K562 (cell line): ENCODE measurements at regions not wholly inside any gene's neighbourhood (a gene's known extent, or its start where the extent isn't known, plus 50 kb on each side); places are given as distances from the start of the nearest gene placed in this dataset.

Experiments used
- ATAC-seq: fragments of 200-7000 bp; cut with Tn5 transposase; 3 replicates; pipeline ENCODE4 v1.9.1; 2020; ENCODE audit warnings: moderate library complexity
- BruUV-seq: library from RNA; stranded (reverse); fragments of 400-500 nt; replicated peaks from 2 replicates; lab custom pipeline; 2021; lab: Mats Ljungman, UMichigan
- CTCF ChIA-PET: fragments of 300-600 bp; formaldehyde crosslinking; extraction: SDS; loops from one replicate; lab custom pipeline; 2021; ENCODE audit warnings: low intra/inter-chr PET ratio; lab: Yijun Ruan, JAX
- POLR2A ChIA-PET: fragments of 300-600, 350-650 bp; sonication (Branson Sonifier 250); formaldehyde crosslinking; extraction: SDS; loops from one replicate; lab custom pipeline; 2021; ENCODE audit warnings: antibody characterized with exemption, inconsistent platforms; lab: Yijun Ruan, JAX
- DNase-seq, 4 experiments: peaks; one replicate each; pipeline versions ENCODE4 v3.0.0 to v3.0.0-alpha.2; 2011 to 2018; ENCODE audit warnings: low spot score in 3 of 4, mixed read lengths in 3 of 4; ENCODE audit errors: extremely low read depth in 1 of 4
- FAIRE-seq: peaks from 2 replicates; lab custom pipeline; 2011; peaks lifted over from hg19 to GRCh38; lab: Jason Lieb, UNC
- H2AFZ ChIP-seq: 2 replicates; pipeline ENCODE4 v1.6.0; 2011; ENCODE audit warnings: low read depth, low read length, control low read depth, inconsistent platforms
- H3K27ac ChIP-seq: fragments of 200-600 bp; 3 replicates; pipeline ENCODE4 v1.8.0; 2011; ENCODE audit warnings: low read depth, mild to moderate bottlenecking, control low read depth, inconsistent platforms, low read length, moderate library complexity, mixed read lengths; ENCODE audit errors: extremely low read depth
- H3K27me3 ChIP-seq, 2 experiments: fragments of 300-600 bp in 1 of 2; 2 replicates in 1 of 2; 3 replicates in 1 of 2; pipeline versions ENCODE4 v1.6.0 to v1.8.0; 2011; ENCODE audit warnings: inconsistent platforms in 2 of 2, low read length in 2 of 2, mild to moderate bottlenecking in 1 of 2, mixed read lengths in 1 of 2, moderate library complexity in 1 of 2; ENCODE audit not compliant: control insufficient read depth in 2 of 2, insufficient read depth in 2 of 2
- H3K36me3 ChIP-seq: fragments of 300-600 bp; 3 replicates; pipeline ENCODE4 v1.8.0; 2011; ENCODE audit warnings: mild to moderate bottlenecking, low read length, inconsistent platforms; ENCODE audit not compliant: control insufficient read depth, insufficient read depth
- H3K4me1 ChIP-seq, 2 experiments: fragments of 200-600 bp in 1 of 2; replicated peaks in 1 of 2; 2 replicates in 1 of 2; 3 replicates in 1 of 2; pipeline versions ENCODE4 v1.5.1 to v1.8.0; 2011; ENCODE audit warnings: inconsistent platforms in 2 of 2, low read length in 2 of 2, mild to moderate bottlenecking in 1 of 2, mixed read lengths in 1 of 2, moderate library complexity in 1 of 2; ENCODE audit not compliant: control insufficient read depth in 2 of 2, insufficient read depth in 2 of 2
- H3K4me2 ChIP-seq: 2 replicates; pipeline ENCODE4 v1.6.1; 2011; ENCODE audit warnings: low read length, control low read depth, inconsistent platforms, mixed read lengths; ENCODE audit not compliant: insufficient read depth
- H3K4me3 ChIP-seq: fragments of 200-600 bp; sonication (generic), shearing (Covaris generic); 2 replicates; pipeline ENCODE4 v1.5.1; 2016; ENCODE audit warnings: control low read depth, inconsistent platforms
- H3K79me2 ChIP-seq: fragments of 200-600 bp; 3 replicates; pipeline ENCODE4 v1.8.0; 2011; ENCODE audit warnings: low read length, inconsistent platforms; ENCODE audit not compliant: control insufficient read depth, insufficient read depth
- H3K9ac ChIP-seq, 2 experiments: 2 replicates each; pipeline versions ENCODE4 v1.6.0 to v1.6.1; 2011; ENCODE audit warnings: low read depth in 2 of 2, low read length in 2 of 2, control low read depth in 1 of 2, inconsistent platforms in 1 of 2, mild to moderate bottlenecking in 1 of 2, mixed read lengths in 1 of 2; ENCODE audit not compliant: insufficient read depth in 1 of 2
- H3K9me1 ChIP-seq: one replicate; pipeline ENCODE4 v1.6.0; 2011; ENCODE audit warnings: inconsistent platforms, mild to moderate bottlenecking, low read length, moderate library complexity; ENCODE audit not compliant: control insufficient read depth, insufficient read depth
- H3K9me3 ChIP-seq: replicated peaks from 2 replicates; pipeline ENCODE4 v1.5.1; 2011; ENCODE audit warnings: low read depth, low read length, inconsistent platforms; ENCODE audit not compliant: control insufficient read depth, insufficient read depth
- H4K20me1 ChIP-seq: replicated peaks from 2 replicates; pipeline ENCODE4 v1.6.1; 2011; ENCODE audit warnings: low read length, inconsistent platforms, mixed read lengths; ENCODE audit not compliant: control insufficient read depth, insufficient read depth
- CAMTA2 ChIP-seq: fragments of 250-450 bp; sonication (Bioruptor Pico); conservative IDR thresholded peaks from 2 replicates; pipeline ENCODE4 v1.5.1; 2022
- CXXC5 ChIP-seq: fragments of 250-450 bp; sonication (Bioruptor Pico); IDR thresholded peaks from 2 replicates; pipeline ENCODE4 v1.8.0; 2022; ENCODE audit warnings: inconsistent platforms, mild to moderate bottlenecking, moderate library complexity
- ELF2 ChIP-seq: fragments of 250-450 bp; sonication (Bioruptor Pico); IDR thresholded peaks from 2 replicates; pipeline ENCODE4 v1.5.0; 2021; ENCODE audit warnings: mild to moderate bottlenecking
- HNRNPH1 ChIP-seq: fragments of 200-400 bp; formaldehyde crosslinking; optimal IDR thresholded peaks from 2 replicates; pipeline ENCODE3; 2017; ENCODE audit warnings: low read depth, mild to moderate bottlenecking, low read length, moderate library complexity
- KAT2B ChIP-seq: IDR thresholded peaks from one replicate; pipeline ENCODE4 v1.6.1; 2012; ENCODE audit warnings: low read depth, mild to moderate bottlenecking, control low read depth, inconsistent platforms, low read length, moderate library complexity
- WHSC1 ChIP-seq: IDR thresholded peaks from one replicate; pipeline ENCODE4 v1.6.1; 2012; ENCODE audit warnings: low read length, control low read depth, inconsistent platforms
- WGBS: fragments of 100-300 bp; shearing (Covaris generic); methylation state at CpG from one replicate; pipeline ENCODE4 v1.1.6; 2016; ENCODE audit warnings: low coverage, mixed read lengths; ENCODE audit not compliant: insufficient coverage; ENCODE audit errors: missing lambda C conversion rate; 5-methylcytosine and 5-hydroxymethylcytosine counted together
- in situ Hi-C: fragments of 300-500 bp; cut with MboI; formaldehyde crosslinking; loops from 4 replicates; pipeline ENCODE4 v1.15.0; 2018; ENCODE audit warnings: inconsistent platforms, mixed read lengths
- intact Hi-C: fragments of 100-400 bp; cut with micrococcal nuclease; formaldehyde crosslinking; loops from 2 replicates; pipeline ENCODE4 v1.14.2; 2022
- TF ChIP-seq, protein P1 (sequence below): fragments of 250-450 bp; sonication (Bioruptor Pico); IDR thresholded peaks from 2 replicates; pipeline ENCODE4 v1.8.0; 2022; ENCODE audit warnings: inconsistent platforms, mild to moderate bottlenecking, moderate library complexity, borderline replicate concordance

DNA sequence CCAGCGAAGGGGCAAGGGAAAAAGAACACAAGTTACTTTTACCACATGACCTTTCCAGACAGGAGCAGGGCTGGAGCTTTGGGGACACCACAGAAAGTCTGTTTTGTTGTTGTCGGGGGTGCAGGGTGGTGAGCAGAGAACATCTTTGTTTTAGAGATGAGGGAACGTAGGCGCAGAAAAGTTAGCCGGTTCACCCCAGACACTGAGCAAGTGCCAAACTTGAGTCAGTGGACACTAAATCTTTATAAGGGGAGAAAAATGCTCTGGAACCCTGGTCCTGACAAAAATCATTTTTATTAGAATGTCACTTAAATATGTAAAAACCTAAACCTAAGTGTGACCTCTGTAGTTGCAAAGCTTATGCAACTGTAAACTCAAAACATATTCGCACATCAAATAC lies 126.4 kb upstream of the GAS1 start:
- H3K4me2 ChIP-seq = no peak overlapping the region
- no TSS peak for BruUV-seq
- CTCF ChIA-PET = no interaction called here
- in situ Hi-C loops = no loop called here
- H3K27me3 ChIP-seq = peaks cover 0 to 5% of the 10 kb centered on the region in 2 experiments; a peak in 1 of 5 replicates
- FAIRE-seq (no peak), ATAC-seq (no peak), DNase-seq (no peak)
- no peaks in the 10 kb centered on the region for H3K9me1 ChIP-seq
- H3K9ac ChIP-seq = no peak overlapping the region
- 17% methylated on average over 6 of the region's 6 CpGs for whole genome bisulfite sequencing
- H4K20me1 ChIP-seq = no peaks in the 10 kb centered on the region
- H2AFZ ChIP-seq = no peak overlapping the region
- no peaks in the 10 kb centered on the region for H3K79me2 ChIP-seq
- intact Hi-C loops = no loop called here
- H3K4me3 ChIP-seq = no peak overlapping the region
- H3K4me1 ChIP-seq = no peaks in the 10 kb centered on the region
- POLR2A ChIA-PET = no interaction called here
- TF ChIP-seq HNRNPH1 = no peak
- TF ChIP-seq KAT2B = no peak
- TF ChIP-seq CAMTA2 = no peak
- TF ChIP-seq, protein P1, sequence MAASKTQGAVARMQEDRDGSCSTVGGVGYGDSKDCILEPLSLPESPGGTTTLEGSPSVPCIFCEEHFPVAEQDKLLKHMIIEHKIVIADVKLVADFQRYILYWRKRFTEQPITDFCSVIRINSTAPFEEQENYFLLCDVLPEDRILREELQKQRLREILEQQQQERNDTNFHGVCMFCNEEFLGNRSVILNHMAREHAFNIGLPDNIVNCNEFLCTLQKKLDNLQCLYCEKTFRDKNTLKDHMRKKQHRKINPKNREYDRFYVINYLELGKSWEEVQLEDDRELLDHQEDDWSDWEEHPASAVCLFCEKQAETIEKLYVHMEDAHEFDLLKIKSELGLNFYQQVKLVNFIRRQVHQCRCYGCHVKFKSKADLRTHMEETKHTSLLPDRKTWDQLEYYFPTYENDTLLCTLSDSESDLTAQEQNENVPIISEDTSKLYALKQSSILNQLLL = no peak
- no peak for TF ChIP-seq CXXC5
- H3K9me3 ChIP-seq = no peaks in the 10 kb centered on the region
- H3K36me3 ChIP-seq = no peaks in the 10 kb centered on the region
- H3K27ac ChIP-seq = no peak overlapping the region

DNA sequence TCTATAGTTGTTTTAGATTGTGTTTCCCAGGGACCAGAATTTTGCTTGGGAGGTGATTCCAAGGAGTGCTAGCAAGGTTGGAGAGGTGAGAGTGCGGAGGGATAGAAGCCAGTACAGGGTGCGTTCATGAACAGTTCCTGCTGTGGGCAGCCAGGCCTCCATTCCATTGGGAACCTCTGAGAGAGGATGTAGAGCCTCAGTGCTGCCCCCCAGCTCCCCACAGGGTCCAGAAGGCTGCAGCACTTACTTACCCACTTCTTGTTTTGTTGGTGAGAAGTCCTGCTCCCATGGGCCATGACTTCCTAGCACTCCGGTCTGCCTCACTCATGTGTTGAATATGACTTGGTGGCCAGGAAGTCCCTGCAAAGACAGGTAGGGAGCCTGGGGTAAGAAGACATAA lies 128.2 kb upstream of the GAS1 start:
- Histone ChIP-seq H3K4me1 (no peaks in the 10 kb centered on the region), H3K27me3 (peaks cover 0 to 5% of the 10 kb centered on the region in 2 experiments; a peak in 1 of 5 replicates), H4K20me1 (no peaks in the 10 kb centered on the region), H3K79me2 (no peaks in the 10 kb centered on the region), H3K9me1 (no peaks in the 10 kb centered on the region), H3K27ac (no peak overlapping the region), H3K4me2 (no peak overlapping the region), H2AFZ (no peak overlapping the region), H3K9ac (no peak overlapping the region), H3K4me3 (no peak overlapping the region), H3K36me3 (no peaks in the 10 kb centered on the region), H3K9me3 (no peaks in the 10 kb centered on the region)
- intact Hi-C loops (no loop called here), in situ Hi-C loops (no loop called here)
- WGBS = 0% methylated on average over 3 of the region's 3 CpGs
- BruUV-seq = no TSS peak
- ChIA-PET POLR2A (no interaction called here), CTCF (no interaction called here)
- ATAC-seq (no peak), DNase-seq (no peak), FAIRE-seq (no peak)
- no peak for TF ChIP-seq ELF2 (CRISPR knock-in tag)
- TF ChIP-seq WHSC1 = no peak
